ENCODE measurements at regions not wholly inside any gene's neighbourhood (a gene's known extent, or its start where the extent isn't known, plus 50 kb on each side); places are given as distances from the start of the nearest gene placed in this dataset.

DNA sequence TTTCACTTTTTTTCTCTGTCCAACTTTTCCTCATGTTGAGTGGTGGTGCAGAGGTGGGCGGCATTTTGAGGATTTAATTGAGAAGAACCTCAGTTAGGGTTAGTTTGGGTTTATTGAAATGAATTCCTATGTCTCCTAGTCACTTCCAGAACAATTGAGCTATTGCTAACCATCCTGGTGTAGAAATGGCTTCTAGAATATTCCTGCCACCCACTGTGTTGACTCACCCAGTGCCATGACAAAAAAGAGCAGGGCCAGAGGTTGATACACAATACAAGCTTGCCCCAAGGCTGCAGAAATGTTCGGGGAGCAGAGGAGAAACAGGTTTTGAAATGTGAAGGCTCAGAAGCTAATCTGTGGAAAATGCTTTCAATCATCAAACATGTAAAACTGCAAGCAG, 167.1 kb upstream of the TRIB2 start:
- TF ChIP-seq, protein P1, sequence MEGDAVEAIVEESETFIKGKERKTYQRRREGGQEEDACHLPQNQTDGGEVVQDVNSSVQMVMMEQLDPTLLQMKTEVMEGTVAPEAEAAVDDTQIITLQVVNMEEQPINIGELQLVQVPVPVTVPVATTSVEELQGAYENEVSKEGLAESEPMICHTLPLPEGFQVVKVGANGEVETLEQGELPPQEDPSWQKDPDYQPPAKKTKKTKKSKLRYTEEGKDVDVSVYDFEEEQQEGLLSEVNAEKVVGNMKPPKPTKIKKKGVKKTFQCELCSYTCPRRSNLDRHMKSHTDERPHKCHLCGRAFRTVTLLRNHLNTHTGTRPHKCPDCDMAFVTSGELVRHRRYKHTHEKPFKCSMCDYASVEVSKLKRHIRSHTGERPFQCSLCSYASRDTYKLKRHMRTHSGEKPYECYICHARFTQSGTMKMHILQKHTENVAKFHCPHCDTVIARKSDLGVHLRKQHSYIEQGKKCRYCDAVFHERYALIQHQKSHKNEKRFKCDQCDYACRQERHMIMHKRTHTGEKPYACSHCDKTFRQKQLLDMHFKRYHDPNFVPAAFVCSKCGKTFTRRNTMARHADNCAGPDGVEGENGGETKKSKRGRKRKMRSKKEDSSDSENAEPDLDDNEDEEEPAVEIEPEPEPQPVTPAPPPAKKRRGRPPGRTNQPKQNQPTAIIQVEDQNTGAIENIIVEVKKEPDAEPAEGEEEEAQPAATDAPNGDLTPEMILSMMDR (IDR thresholded peaks at IDR 0.05): no peak
- no peak for TF ChIP-seq POLR2A (IDR thresholded peaks at IDR 0.05)
